ENCODE measurements at regions not wholly inside any gene's neighbourhood (a gene's known extent, or its start where the extent isn't known, plus 50 kb on each side); places are given as distances from the start of the nearest gene placed in this dataset.

- no peak for DNase-seq (ENCODE audit: low read depth)
These were observed 149.2 kb upstream of the TOPAZ1 start for GRCh38 chr3:44092497-44092896.

- DNase-seq (ENCODE audit: low read depth): no peak
These were observed 148.2 kb upstream of the TOPAZ1 start for GRCh38 chr3:44093531-44093930.

GRCh38 chr3:44098656-44099415, 142.8 kb upstream of the TOPAZ1 start:
- DNase-seq (ENCODE audit: low read depth): no peak

GRCh38 chr3:44099566-44100297, 142.0 kb upstream of the TOPAZ1 start:
- DNase-seq (ENCODE audit: low read depth): no peak

GRCh38 chr3:44100298-44100695, 141.4 kb upstream of the TOPAZ1 start:
- no peak for DNase-seq (ENCODE audit: low read depth)

GRCh38 chr3:44104043-44104442, 137.6 kb upstream of the TOPAZ1 start:
- no peak for DNase-seq (ENCODE audit: low read depth)

GRCh38 chr3:44104668-44105321, 136.9 kb upstream of the TOPAZ1 start:
- DNase-seq (ENCODE audit: low read depth): peak; percentile 5

GRCh38 chr3:44105571-44105970, 136.1 kb upstream of the TOPAZ1 start:
- DNase-seq (ENCODE audit: low read depth): no peak

- DNase-seq (ENCODE audit: low read depth): no peak
These were observed 134.9 kb upstream of the TOPAZ1 start for GRCh38 chr3:44106756-44107155.

- no peak for DNase-seq (ENCODE audit: low read depth)
These were observed 133.2 kb upstream of the TOPAZ1 start for GRCh38 chr3:44108481-44108880.

GRCh38 chr3:44109771-44110361, 131.8 kb upstream of the TOPAZ1 start:
- no peak for DNase-seq (ENCODE audit: low read depth)

- no peak for DNase-seq (ENCODE audit: low read depth)
These were observed 131.0 kb upstream of the TOPAZ1 start for GRCh38 chr3:44110648-44111047.

- DNase-seq (ENCODE audit: low read depth): no peak
These were observed 130.2 kb upstream of the TOPAZ1 start for GRCh38 chr3:44111482-44111881.

GRCh38 chr3:44114142-44114541, 127.5 kb upstream of the TOPAZ1 start:
- DNase-seq (ENCODE audit: low read depth): peak; percentile 9

- no peak for DNase-seq (ENCODE audit: low read depth)
These were observed 124.4 kb upstream of the TOPAZ1 start for GRCh38 chr3:44117239-44117638.

- no peak for DNase-seq (ENCODE audit: low read depth)
These were observed 124.0 kb upstream of the TOPAZ1 start for GRCh38 chr3:44117736-44118135.

GRCh38 chr3:44120721-44121582, 120.7 kb upstream of the TOPAZ1 start:
- no peak for DNase-seq (ENCODE audit: low read depth)

- no peak for DNase-seq (ENCODE audit: low read depth)
These were observed 116.4 kb upstream of the TOPAZ1 start for GRCh38 chr3:44125246-44125645.

- DNase-seq (ENCODE audit: low read depth): no peak
These were observed 115.8 kb upstream of the TOPAZ1 start for GRCh38 chr3:44125882-44126281.

- no peak for DNase-seq (ENCODE audit: low read depth)
These were observed 113.5 kb upstream of the TOPAZ1 start for GRCh38 chr3:44128057-44128775.

GRCh38 chr3:44130249-44130648, 111.4 kb upstream of the TOPAZ1 start:
- DNase-seq (ENCODE audit: low read depth): no peak
